Muscle of arm (tissue), 1 donor: ENCODE measurements at regions not wholly inside any gene's neighbourhood (a gene's known extent, or its start where the extent isn't known, plus 50 kb on each side); places are given as distances from the start of the nearest gene placed in this dataset.
"Not testable (repeated sequence)": the region's sequence is repeated elsewhere in the genome, so short reads cannot be mapped to it uniquely, and the experiment has no call there.

Source experiments
- DNase-seq: peaks from one replicate; pipeline ENCODE4 v3.0.0-alpha.2; 2013

GRCh38 chr4:154982187-154983047, 201.3 kb downstream of the RBM46 start:
- peak; percentile 39 for DNase-seq

- no peak for DNase-seq
Observed at GRCh38 chr4:154983714-154984113, 202.6 kb downstream of the RBM46 start.

- DNase-seq, result no peak
Observed at GRCh38 chr4:154984148-154984547, 203.1 kb downstream of the RBM46 start.

- DNase-seq, result no peak
Observed at GRCh38 chr4:154984616-154985015, 203.5 kb downstream of the RBM46 start.

- DNase-seq, result no peak
Observed at GRCh38 chr4:154985673-154986072, 204.6 kb downstream of the RBM46 start.

- no peak for DNase-seq
Observed at GRCh38 chr4:154988511-154988910, 207.4 kb downstream of the RBM46 start.

GRCh38 chr4:154989511-154989910, 208.4 kb downstream of the RBM46 start:
- DNase-seq, result no peak

GRCh38 chr4:154997866-154998265, 210.6 kb upstream of the NPY2R start:
- not testable (repeated sequence) for DNase-seq

GRCh38 chr4:154998284-154998683, 210.2 kb upstream of the NPY2R start:
- no peak for DNase-seq

GRCh38 chr4:154998773-154999172, 209.7 kb upstream of the NPY2R start:
- no peak for DNase-seq

- no peak for DNase-seq
Observed at GRCh38 chr4:154999950-155000578, 208.4 kb upstream of the NPY2R start.

- DNase-seq, result no peak
Observed at GRCh38 chr4:155001251-155001650, 207.2 kb upstream of the NPY2R start.

GRCh38 chr4:155005395-155006090, 202.9 kb upstream of the NPY2R start:
- DNase-seq, result no peak

GRCh38 chr4:155007660-155008176, 200.7 kb upstream of the NPY2R start:
- no peak for DNase-seq

- no peak for DNase-seq
Observed at GRCh38 chr4:155008389-155008788, 200.0 kb upstream of the NPY2R start.

- no peak for DNase-seq
Observed at GRCh38 chr4:155009288-155009687, 199.1 kb upstream of the NPY2R start.

- no peak for DNase-seq
Observed at GRCh38 chr4:155010376-155010775, 198.1 kb upstream of the NPY2R start.

- no peak for DNase-seq
Observed at GRCh38 chr4:155011163-155011780, 197.2 kb upstream of the NPY2R start.

GRCh38 chr4:155012469-155012868, 196.0 kb upstream of the NPY2R start:
- DNase-seq, result no peak

- DNase-seq, result no peak
Observed at GRCh38 chr4:155017426-155017825, 191.0 kb upstream of the NPY2R start.

GRCh38 chr4:155025762-155026457, 182.5 kb upstream of the NPY2R start:
- no peak for DNase-seq
